Memory B cell (primary cell): ENCODE measurements at regions not wholly inside any gene's neighbourhood (a gene's known extent, or its start where the extent isn't known, plus 50 kb on each side); places are given as distances from the start of the nearest gene placed in this dataset.

ENCODE experiments used
- ATAC-seq: fragments of 150-1000 bp; cut with Tn5 transposase; 2 replicates; pipeline ENCODE4 v1.10.0; 2021; ENCODE audit warnings: low read depth, mild to moderate bottlenecking, moderate library complexity
- DNase-seq, 2 donors: peaks; one replicate each; pipeline ENCODE4 v3.0.0; 2022; ENCODE audit warnings: low spot score in 2 of 2
- H3K27ac Mint-ChIP-seq: one replicate; pipeline ENCODE4 v1.8.0; 2022; ENCODE audit warnings: mild to moderate bottlenecking, moderate library complexity, mixed read lengths
- H3K27me3 Mint-ChIP-seq: one replicate; pipeline ENCODE4 v1.8.0; 2022; ENCODE audit warnings: mixed read lengths
- H3K36me3 Mint-ChIP-seq: one replicate; pipeline ENCODE4 v1.8.0; 2022; ENCODE audit warnings: mild to moderate bottlenecking, mixed read lengths
- H3K4me1 Mint-ChIP-seq: one replicate; pipeline ENCODE4 v1.8.0; 2022; ENCODE audit warnings: mixed read lengths
- H3K4me3 Mint-ChIP-seq: one replicate; pipeline ENCODE4 v1.8.0; 2022; ENCODE audit warnings: mild to moderate bottlenecking, moderate library complexity, mixed read lengths
- H3K9me3 Mint-ChIP-seq: one replicate; pipeline ENCODE4 v1.8.0; 2022; ENCODE audit warnings: mixed read lengths

DNA sequence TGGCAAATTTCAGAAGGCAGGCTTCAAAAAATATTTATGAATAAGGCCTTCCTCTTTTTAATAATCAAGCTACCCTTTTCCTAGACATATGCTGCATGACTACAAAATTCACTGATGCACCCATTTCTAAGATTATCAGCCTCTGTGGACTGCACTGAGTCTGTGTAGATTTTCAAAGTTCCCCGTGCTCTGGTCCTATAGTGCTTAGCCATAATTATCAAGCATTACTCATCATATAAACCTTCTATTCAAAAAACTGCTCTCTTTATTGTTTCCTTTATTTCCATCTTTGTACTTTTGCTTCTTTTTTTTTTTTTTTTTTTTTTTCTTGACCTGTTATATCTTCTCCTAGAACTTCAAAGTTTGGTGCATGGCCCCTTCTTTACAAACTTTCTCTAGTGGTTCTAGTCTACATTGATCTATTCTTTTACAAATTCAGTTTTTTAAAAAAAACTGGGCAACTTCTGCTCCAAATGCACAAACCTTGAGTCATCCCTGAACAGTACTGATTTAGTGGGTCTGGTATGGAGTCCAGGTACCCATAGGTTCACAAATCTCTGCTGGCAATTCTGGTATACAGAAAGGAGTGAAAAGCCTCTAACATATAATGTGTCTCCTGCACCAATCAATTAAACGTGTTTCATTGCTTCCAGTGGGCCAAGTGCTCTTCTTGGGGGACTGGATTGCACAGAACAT, 481.9 kb downstream of the NUP35 start:
- Mint-ChIP-seq H3K27me3 (no peaks in the 10 kb centered on the region), H3K4me3 (no peak overlapping the region), H3K36me3 (no peaks in the 10 kb centered on the region), H3K4me1 (no peaks in the 10 kb centered on the region), H3K9me3 (no peaks in the 10 kb centered on the region), H3K27ac (no peak overlapping the region)
- no peak for DNase-seq
- no peak for ATAC-seq

GRCh38 chr2:183606718-183607085, 482.5 kb downstream of the NUP35 start:
- no peaks in the 10 kb centered on the region for H3K36me3 Mint-ChIP-seq
- H3K4me3 Mint-ChIP-seq: no peak overlapping the region
- no peaks in the 10 kb centered on the region for H3K4me1 Mint-ChIP-seq
- H3K9me3 Mint-ChIP-seq: no peaks in the 10 kb centered on the region
- no peak for DNase-seq
- H3K27me3 Mint-ChIP-seq: no peaks in the 10 kb centered on the region
- ATAC-seq: no peak
- no peak overlapping the region for H3K27ac Mint-ChIP-seq

GRCh38 chr2:183607995-183608394, 483.8 kb downstream of the NUP35 start:
- Mint-ChIP-seq H3K4me3 (no peak overlapping the region), H3K9me3 (no peaks in the 10 kb centered on the region), H3K36me3 (no peaks in the 10 kb centered on the region), H3K27ac (no peak overlapping the region), H3K27me3 (no peaks in the 10 kb centered on the region), H3K4me1 (no peaks in the 10 kb centered on the region)
- DNase-seq (no peak), ATAC-seq (no peak)

DNA sequence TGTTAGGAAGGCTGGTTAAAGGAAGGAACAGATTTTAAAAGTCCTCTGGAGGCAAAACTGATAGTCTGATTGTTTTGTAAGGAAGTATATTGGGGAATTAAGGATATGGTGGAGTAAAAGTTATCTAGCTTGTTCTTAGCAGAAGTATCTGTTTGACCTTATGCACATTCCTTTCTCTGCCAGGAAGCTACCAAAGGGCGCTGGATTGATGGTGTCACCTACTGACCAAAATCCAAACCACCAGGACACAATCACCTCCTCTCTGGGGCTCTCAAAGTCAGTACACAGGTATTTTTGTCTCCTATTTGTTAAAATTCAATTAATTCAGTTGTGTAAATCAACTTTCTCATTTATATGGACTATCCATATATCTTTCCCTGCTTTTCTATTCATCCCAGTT, 484.5 kb downstream of the NUP35 start:
- Mint-ChIP-seq H3K4me3 (no peak overlapping the region), H3K4me1 (no peaks in the 10 kb centered on the region), H3K27ac (no peak overlapping the region), H3K27me3 (peaks cover 2% of the 10 kb centered on the region), H3K36me3 (no peaks in the 10 kb centered on the region), H3K9me3 (no peaks in the 10 kb centered on the region)
- ATAC-seq (no peak), DNase-seq (no peak)

- ATAC-seq (no peak), DNase-seq (no peak)
- Mint-ChIP-seq H3K9me3 (no peaks in the 10 kb centered on the region), H3K4me1 (no peaks in the 10 kb centered on the region), H3K27me3 (peaks cover 2% of the 10 kb centered on the region), H3K27ac (no peak overlapping the region), H3K36me3 (no peaks in the 10 kb centered on the region), H3K4me3 (no peak overlapping the region)
These were observed 486.5 kb downstream of the NUP35 start for GRCh38 chr2:183610724-183611123.

GRCh38 chr2:183614799-183615435, 490.7 kb downstream of the NUP35 start:
- no peak overlapping the region for H3K27ac Mint-ChIP-seq
- DNase-seq (no peak), ATAC-seq (no peak)
- peaks cover 2% of the 10 kb centered on the region for H3K27me3 Mint-ChIP-seq
- H3K9me3 Mint-ChIP-seq: peaks cover 11% of the 10 kb centered on the region
- no peaks in the 10 kb centered on the region for H3K4me1 Mint-ChIP-seq
- no peaks in the 10 kb centered on the region for H3K36me3 Mint-ChIP-seq
- H3K4me3 Mint-ChIP-seq: no peak overlapping the region

DNA sequence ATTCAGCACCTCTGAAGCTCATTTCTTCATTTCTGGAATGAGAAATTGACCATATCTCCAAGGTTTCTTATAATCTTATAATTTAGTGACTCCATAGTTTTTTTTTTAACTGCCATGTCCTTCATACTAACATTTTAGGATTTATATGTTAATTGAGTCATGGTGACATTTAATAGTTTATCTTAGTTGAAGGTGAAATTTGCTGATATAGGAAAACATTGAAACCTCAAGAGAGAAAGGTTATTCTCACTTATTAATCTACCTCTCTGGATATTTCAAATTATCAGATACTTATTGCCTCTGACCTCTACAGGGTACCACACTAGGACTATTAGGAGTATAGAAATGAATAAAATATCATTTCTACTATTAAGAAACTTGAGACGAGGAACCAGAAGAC, 499.0 kb downstream of the NUP35 start:
- no peak for DNase-seq
- Mint-ChIP-seq H3K27ac (no peak overlapping the region), H3K4me1 (no peaks in the 10 kb centered on the region), H3K36me3 (no peaks in the 10 kb centered on the region), H3K9me3 (peaks cover 11% of the 10 kb centered on the region), H3K4me3 (no peak overlapping the region), H3K27me3 (no peaks in the 10 kb centered on the region)
- no peak for ATAC-seq

DNA sequence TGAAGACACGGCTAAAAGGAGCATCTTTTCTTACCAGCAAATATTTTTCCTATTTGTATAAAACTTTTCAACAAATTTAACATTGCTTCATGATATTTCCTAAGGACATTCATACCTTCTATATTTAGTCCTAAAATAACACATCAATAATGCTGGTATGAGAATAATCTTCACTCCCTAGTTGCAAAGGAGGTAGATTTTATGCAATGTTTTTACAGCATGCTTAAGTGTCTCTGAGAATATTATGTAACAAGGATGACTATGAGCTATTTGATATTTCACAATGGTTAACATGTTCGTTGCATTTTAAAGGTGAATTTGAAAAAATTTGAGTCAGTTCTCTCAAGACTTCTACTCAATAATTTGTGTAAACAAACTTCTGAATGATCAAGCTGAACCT, 506.7 kb downstream of the NUP35 start:
- no peaks in the 10 kb centered on the region for H3K36me3 Mint-ChIP-seq
- DNase-seq (no peak), ATAC-seq (no peak)
- H3K27ac Mint-ChIP-seq: no peak overlapping the region
- H3K4me1 Mint-ChIP-seq: no peaks in the 10 kb centered on the region
- H3K4me3 Mint-ChIP-seq: no peak overlapping the region
- no peaks in the 10 kb centered on the region for H3K27me3 Mint-ChIP-seq
- H3K9me3 Mint-ChIP-seq: no peaks in the 10 kb centered on the region

GRCh38 chr2:183656121-183656520, 531.9 kb downstream of the NUP35 start:
- H3K27ac Mint-ChIP-seq: no peak overlapping the region

GRCh38 chr2:183665425-183665824, 541.2 kb downstream of the NUP35 start:
- H3K4me1 Mint-ChIP-seq: no peaks in the 10 kb centered on the region
- peaks cover 7% of the 10 kb centered on the region for H3K9me3 Mint-ChIP-seq
- no peak overlapping the region for H3K4me3 Mint-ChIP-seq
- DNase-seq: no peak
- ATAC-seq: no peak
- H3K36me3 Mint-ChIP-seq: no peaks in the 10 kb centered on the region
- no peak overlapping the region for H3K27ac Mint-ChIP-seq
- H3K27me3 Mint-ChIP-seq: peaks cover 2% of the 10 kb centered on the region

More at GRCh38 chr2:183656121-183656520, 531.9 kb downstream of the NUP35 start:
- peaks cover under 1% of the 10 kb centered on the region for H3K27me3 Mint-ChIP-seq
- ATAC-seq (no peak), DNase-seq (no peak)
- no peak overlapping the region for H3K4me3 Mint-ChIP-seq
- peaks cover 7% of the 10 kb centered on the region for H3K9me3 Mint-ChIP-seq
- H3K36me3 Mint-ChIP-seq: no peaks in the 10 kb centered on the region
- no peaks in the 10 kb centered on the region for H3K4me1 Mint-ChIP-seq

GRCh38 chr2:183666031-183666430, 541.8 kb downstream of the NUP35 start:
- H3K36me3 Mint-ChIP-seq: no peaks in the 10 kb centered on the region
- no peak overlapping the region for H3K27ac Mint-ChIP-seq
- peaks cover 5% of the 10 kb centered on the region for H3K9me3 Mint-ChIP-seq
- peaks cover 2% of the 10 kb centered on the region for H3K27me3 Mint-ChIP-seq
- ATAC-seq (no peak), DNase-seq (no peak)
- no peaks in the 10 kb centered on the region for H3K4me1 Mint-ChIP-seq
- H3K4me3 Mint-ChIP-seq: no peak overlapping the region

DNA sequence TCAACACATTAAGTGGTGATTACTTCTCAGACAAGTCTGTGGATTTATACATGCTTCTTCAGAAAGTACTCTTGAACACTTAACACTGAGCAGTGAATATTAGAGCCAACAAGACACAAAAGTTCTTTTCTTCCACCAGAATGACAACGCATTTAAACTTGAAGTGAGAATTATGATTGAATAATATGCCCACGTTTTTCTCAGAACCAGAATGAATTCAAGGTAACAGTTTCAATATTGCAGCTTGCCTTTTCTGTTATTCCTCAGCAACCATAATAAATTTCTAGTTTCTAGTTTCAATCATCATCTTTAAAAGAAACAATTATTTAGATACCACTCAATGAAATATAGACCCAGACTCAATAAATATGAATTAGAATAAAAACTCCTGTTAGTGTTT, 547.0 kb downstream of the NUP35 start:
- Mint-ChIP-seq H3K4me3 (no peak overlapping the region), H3K4me1 (no peaks in the 10 kb centered on the region), H3K36me3 (no peaks in the 10 kb centered on the region), H3K9me3 (no peaks in the 10 kb centered on the region), H3K27ac (no peak overlapping the region), H3K27me3 (no peaks in the 10 kb centered on the region)
- DNase-seq (no peak), ATAC-seq (no peak)

GRCh38 chr2:183678908-183679307, 554.7 kb downstream of the NUP35 start:
- H3K36me3 Mint-ChIP-seq: no peaks in the 10 kb centered on the region
- H3K27ac Mint-ChIP-seq: no peak overlapping the region
- ATAC-seq: no peak
- no peak for DNase-seq
- H3K9me3 Mint-ChIP-seq: peaks cover 3% of the 10 kb centered on the region
- H3K27me3 Mint-ChIP-seq: no peaks in the 10 kb centered on the region
- no peak overlapping the region for H3K4me3 Mint-ChIP-seq
- H3K4me1 Mint-ChIP-seq: no peaks in the 10 kb centered on the region

GRCh38 chr2:183680573-183680972, 556.3 kb downstream of the NUP35 start:
- no peak for DNase-seq
- Mint-ChIP-seq H3K9me3 (peaks cover 9% of the 10 kb centered on the region), H3K27me3 (no peaks in the 10 kb centered on the region), H3K27ac (no peak overlapping the region), H3K36me3 (no peaks in the 10 kb centered on the region), H3K4me3 (no peak overlapping the region), H3K4me1 (no peaks in the 10 kb centered on the region)
- no peak for ATAC-seq

DNA sequence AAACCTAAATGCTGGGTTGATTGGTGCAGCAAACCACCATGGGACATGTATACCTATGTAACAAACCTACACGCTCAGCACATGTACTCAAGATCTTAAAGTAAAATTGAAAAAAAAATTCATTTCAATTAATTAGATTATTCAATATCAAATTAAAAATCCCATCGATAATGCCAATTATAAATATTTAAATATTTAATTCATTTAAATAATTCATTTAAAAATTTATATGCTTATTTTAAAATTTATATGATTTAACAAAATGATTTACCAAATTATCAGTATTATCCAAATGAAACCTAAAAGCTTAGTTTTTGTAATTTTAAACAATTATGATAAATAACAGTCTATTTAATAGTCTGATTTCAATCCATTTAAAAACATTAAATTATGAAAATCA, 560.4 kb downstream of the NUP35 start:
- no peaks in the 10 kb centered on the region for H3K4me1 Mint-ChIP-seq
- H3K4me3 Mint-ChIP-seq: no peak overlapping the region
- no peak for ATAC-seq
- no peak overlapping the region for H3K27ac Mint-ChIP-seq
- no peaks in the 10 kb centered on the region for H3K36me3 Mint-ChIP-seq
- H3K9me3 Mint-ChIP-seq: peaks cover 13% of the 10 kb centered on the region
- no peaks in the 10 kb centered on the region for H3K27me3 Mint-ChIP-seq
- DNase-seq: no peak
